Brain pericyte (primary cell): ENCODE measurements at regions not wholly inside any gene's neighbourhood (a gene's known extent, or its start where the extent isn't known, plus 50 kb on each side); places are given as distances from the start of the nearest gene placed in this dataset.

ENCODE experiments used
- DNase-seq: peaks from one replicate; pipeline ENCODE4 v3.0.0-alpha.2; 2012; ENCODE audit warnings: low read depth, low spot score

GRCh38 chr3:98964784-98965183, 63.3 kb upstream of the DCBLD2 start:
- no peak for DNase-seq

- DNase-seq = no peak
These were observed 62.1 kb upstream of the DCBLD2 start for GRCh38 chr3:98963546-98963945.

- DNase-seq = no peak
These were observed 61.5 kb upstream of the DCBLD2 start for GRCh38 chr3:98962951-98963350.

GRCh38 chr3:98962189-98962930, 60.9 kb upstream of the DCBLD2 start:
- DNase-seq = no peak

- peak; percentile 71 for DNase-seq
These were observed 60.0 kb upstream of the DCBLD2 start for GRCh38 chr3:98961161-98962155.

GRCh38 chr3:98957681-98958080, 56.2 kb upstream of the DCBLD2 start:
- DNase-seq = no peak

- no peak for DNase-seq
These were observed 54.5 kb upstream of the DCBLD2 start for GRCh38 chr3:98956008-98956407.

GRCh38 chr3:98954791-98955604, 53.5 kb upstream of the DCBLD2 start:
- DNase-seq = no peak

GRCh38 chr3:98954242-98954641, 52.7 kb upstream of the DCBLD2 start:
- no peak for DNase-seq

GRCh38 chr3:98952404-98952803, 50.9 kb upstream of the DCBLD2 start:
- no peak for DNase-seq
